Activated CD4-positive, CD25-positive, alpha-beta regulatory T cell treated with anti-CD3 and anti-CD28 coated beads, Interleukin-2, amount 50 U/mL, for 24 hours (primary cell): ENCODE measurements at regions not wholly inside any gene's neighbourhood (a gene's known extent, or its start where the extent isn't known, plus 50 kb on each side); places are given as distances from the start of the nearest gene placed in this dataset.
"Not testable (repeated sequence)": the region's sequence is repeated elsewhere in the genome, so short reads cannot be mapped to it uniquely, and the experiment has no call there.

Experiments used
- ATAC-seq, 2 donors: fragments of 150-1000 bp; cut with Tn5 transposase; one replicate each; pipeline ENCODE4 v1.10.0; 2021; ENCODE audit warnings: mild to moderate bottlenecking in 1 of 2, moderate library complexity in 1 of 2

- no peak for ATAC-seq
Measured at GRCh38 chr5:17896605-17897004, 262.3 kb downstream of the TAF11L14 start.

- ATAC-seq = no peak
Measured at GRCh38 chr5:17897776-17898175, 263.5 kb downstream of the TAF11L14 start.

- ATAC-seq = no peak
Measured at GRCh38 chr5:17898766-17899165, 264.5 kb downstream of the TAF11L14 start.

GRCh38 chr5:17907094-17907493, 272.8 kb downstream of the TAF11L14 start:
- no peak for ATAC-seq

- ATAC-seq = no peak
Measured at GRCh38 chr5:17910318-17910717, 276.1 kb downstream of the TAF11L14 start.

GRCh38 chr5:17912794-17913193, 278.5 kb downstream of the TAF11L14 start:
- ATAC-seq = no peak

- ATAC-seq = no peak
Measured at GRCh38 chr5:17916446-17916845, 282.2 kb downstream of the TAF11L14 start.

- no peak for ATAC-seq
Measured at GRCh38 chr5:17917465-17917864, 283.2 kb downstream of the TAF11L14 start.

- ATAC-seq = no peak
Measured at GRCh38 chr5:17918373-17919104, 284.3 kb downstream of the TAF11L14 start.

GRCh38 chr5:17925276-17925675, 291.0 kb downstream of the TAF11L14 start:
- ATAC-seq = no peak

- ATAC-seq = no peak
Measured at GRCh38 chr5:17928581-17928981, 294.3 kb downstream of the TAF11L14 start.

- ATAC-seq = no peak
Measured at GRCh38 chr5:17929171-17929570, 294.9 kb downstream of the TAF11L14 start.

GRCh38 chr5:17930346-17930745, 296.1 kb downstream of the TAF11L14 start:
- ATAC-seq = no peak

GRCh38 chr5:17944046-17944445, 309.8 kb downstream of the TAF11L14 start:
- no peak for ATAC-seq

- ATAC-seq = no peak
Measured at GRCh38 chr5:17947029-17947428, 312.8 kb downstream of the TAF11L14 start.

GRCh38 chr5:17951392-17952169, 317.3 kb downstream of the TAF11L14 start:
- ATAC-seq = no peak

GRCh38 chr5:17952231-17952630, 318.0 kb downstream of the TAF11L14 start:
- ATAC-seq = no peak

- ATAC-seq = no peak
Measured at GRCh38 chr5:17964067-17964466, 329.8 kb downstream of the TAF11L14 start.

GRCh38 chr5:17966640-17967402, 332.6 kb downstream of the TAF11L14 start:
- no peak for ATAC-seq

- no peak for ATAC-seq
Measured at GRCh38 chr5:17976404-17976803, 342.1 kb downstream of the TAF11L14 start.

- ATAC-seq = no peak
Measured at GRCh38 chr5:17978954-17979353, 344.7 kb downstream of the TAF11L14 start.

- not testable (repeated sequence) for ATAC-seq
Measured at GRCh38 chr5:17982626-17983025, 348.4 kb downstream of the TAF11L14 start.

GRCh38 chr5:17989036-17989435, 354.8 kb downstream of the TAF11L14 start:
- no peak for ATAC-seq
